Uterus (tissue), 3 donors: ENCODE measurements at regions not wholly inside any gene's neighbourhood (a gene's known extent, or its start where the extent isn't known, plus 50 kb on each side); places are given as distances from the start of the nearest gene placed in this dataset.

Experiments
- DNase-seq, 2 donors: peaks; one replicate each; pipeline ENCODE4 v3.0.0-alpha.2; 2019 to 2020
- H3K27ac ChIP-seq, 2 donors: fragments of 200-600 bp; sonication (generic); 1 replicate in 1 of 2; 2 replicates in 1 of 2; pipeline ENCODE4 v1.5.1; 2016 to 2018
- H3K27me3 ChIP-seq, 2 donors: fragments of 200-600 bp; sonication (generic); one replicate each; pipeline ENCODE4 v1.5.1; 2018 to 2019; ENCODE audit warnings: control low read depth in 1 of 2
- H3K36me3 ChIP-seq, 2 donors: fragments of 200-600 bp; sonication (generic); one replicate each; pipeline ENCODE4 v1.5.1; 2019; ENCODE audit warnings: control low read depth in 1 of 2
- H3K4me1 ChIP-seq, 2 donors: fragments of 200-600 bp; sonication (generic); one replicate each; pipeline ENCODE4 v1.5.1; 2018 to 2019; ENCODE audit warnings: control low read depth in 1 of 2
- H3K4me3 ChIP-seq, 2 donors: fragments of 200-600 bp; sonication (generic); 1 replicate in 1 of 2; 2 replicates in 1 of 2; pipeline ENCODE4 v1.5.1; 2018 to 2019; ENCODE audit warnings: mild to moderate bottlenecking in 1 of 2
- H3K9me3 ChIP-seq, 2 donors: fragments of 200-600 bp; sonication (generic); one replicate each; pipeline ENCODE4 v1.5.1; 2019; ENCODE audit warnings: control low read depth in 1 of 2
- CTCF ChIP-seq, 4 experiments: fragments of 200-600 bp in 2 of 4; fragments of 450-650 bp in 2 of 4; sonication (generic) in 2 of 4; IDR thresholded peaks; one replicate each; pipeline ENCODE4 v1.5.1; 2016 to 2019; ENCODE audit warnings: antibody characterized with exemption in 4 of 4, mild to moderate bottlenecking in 2 of 4, moderate library complexity in 1 of 4
- POLR2A ChIP-seq, 2 donors: fragments of 450-650 bp; IDR thresholded peaks; one replicate each; pipeline ENCODE4 v1.6.1; 2016; ENCODE audit warnings: antibody characterized with exemption in 2 of 2, mild to moderate bottlenecking in 1 of 2, moderate library complexity in 1 of 2
- intact Hi-C: fragments of 100-400 bp; cut with DNase I; formaldehyde crosslinking; loops from one replicate; pipeline ENCODE4 v1.15.1; 2023; ENCODE audit warnings: low total_unique reads
- donor health status: DM: yes; HTN: yes; CAD: no.

DNA sequence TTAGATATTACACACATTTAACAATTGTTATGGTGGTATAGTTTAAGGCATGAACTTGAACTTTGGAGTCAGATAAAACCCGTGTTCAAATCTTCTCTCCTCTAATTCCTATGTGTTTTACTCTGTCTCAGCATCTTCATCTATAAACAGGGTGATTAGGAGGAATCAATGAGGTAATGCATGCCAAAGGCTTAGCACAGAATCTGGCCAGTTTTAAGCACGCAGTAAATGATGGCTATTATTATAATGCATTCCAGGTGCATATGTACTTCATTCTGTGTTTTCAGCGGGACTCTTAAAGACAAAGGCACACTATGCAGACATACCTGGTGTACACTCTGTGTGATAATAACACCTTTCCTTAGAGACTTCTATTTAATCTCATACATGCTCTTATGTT, 88.0 kb upstream of the FRY start:
- H3K27me3 ChIP-seq: no peaks in the 10 kb centered on the region
- intact Hi-C loops: no loop called here
- H3K36me3 ChIP-seq: no peaks in the 10 kb centered on the region
- no peak overlapping the region for H3K4me3 ChIP-seq
- H3K9me3 ChIP-seq: no peaks in the 10 kb centered on the region
- no peak for DNase-seq
- no peaks in the 10 kb centered on the region for H3K4me1 ChIP-seq
- TF ChIP-seq CTCF (IDR thresholded peaks at IDR 0.05) (no peak), POLR2A (IDR thresholded peaks at IDR 0.05) (no peak)
- H3K27ac ChIP-seq: no peak overlapping the region

- Histone ChIP-seq H3K4me3 (no peak overlapping the region), H3K27me3 (no peaks in the 10 kb centered on the region), H3K4me1 (no peaks in the 10 kb centered on the region), H3K27ac (no peak overlapping the region), H3K9me3 (no peaks in the 10 kb centered on the region), H3K36me3 (no peaks in the 10 kb centered on the region)
- no peak for TF ChIP-seq CTCF (IDR thresholded peaks at IDR 0.05)
- no peak for TF ChIP-seq POLR2A (IDR thresholded peaks at IDR 0.05)
- DNase-seq: no peak
- intact Hi-C loops: no loop called here
Measured at GRCh38 chr13:31944262-31945160, 87.1 kb upstream of the FRY start.

DNA sequence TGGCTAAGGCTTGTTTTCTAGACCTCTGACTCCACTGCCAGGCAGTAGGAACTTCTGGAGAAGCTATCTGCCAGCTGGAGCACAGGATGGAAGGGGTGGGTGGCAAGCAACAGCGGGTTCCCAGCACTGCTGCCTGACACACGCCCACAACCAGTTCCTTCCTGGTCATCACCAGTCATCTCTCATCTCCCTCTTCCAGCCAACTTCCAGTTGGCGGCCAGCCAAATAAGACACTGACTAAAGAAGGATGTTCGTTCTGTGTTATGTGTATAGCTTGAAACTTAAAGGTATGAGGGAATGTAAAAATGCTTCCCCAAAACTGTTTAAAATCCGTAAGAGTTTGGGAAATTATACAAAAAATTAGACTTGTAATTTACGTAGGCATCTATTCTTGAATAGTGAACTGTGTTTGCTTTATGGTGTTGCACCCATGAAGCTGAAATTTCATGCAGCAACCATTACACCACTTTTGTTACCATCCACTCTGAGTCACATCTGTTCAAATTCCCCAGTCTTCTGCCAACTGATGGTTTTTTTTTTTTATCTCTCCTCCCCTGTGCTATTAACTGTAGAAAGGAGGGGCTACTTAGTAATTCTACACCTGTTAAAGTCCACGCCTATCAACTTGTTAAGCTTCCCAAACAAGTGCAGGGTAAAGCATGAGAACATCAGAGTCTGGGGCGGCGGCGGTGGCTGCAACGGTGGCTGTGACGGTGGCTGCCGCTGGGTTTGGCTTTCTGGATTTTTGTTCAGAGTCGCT, 86.2 kb upstream of the FRY start:
- no peaks in the 10 kb centered on the region for H3K27me3 ChIP-seq
- no peaks in the 10 kb centered on the region for H3K36me3 ChIP-seq
- no peaks in the 10 kb centered on the region for H3K4me1 ChIP-seq
- no peak overlapping the region for H3K27ac ChIP-seq
- H3K4me3 ChIP-seq: no peak overlapping the region
- intact Hi-C loops: no loop called here
- TF ChIP-seq POLR2A (IDR thresholded peaks at IDR 0.05) (no peak), CTCF (IDR thresholded peaks at IDR 0.05) (no peak)
- H3K9me3 ChIP-seq: no peaks in the 10 kb centered on the region
- DNase-seq: peak; percentile 30 to 44

- Histone ChIP-seq H3K9me3 (no peaks in the 10 kb centered on the region), H3K27me3 (no peaks in the 10 kb centered on the region), H3K36me3 (no peaks in the 10 kb centered on the region), H3K27ac (no peak overlapping the region), H3K4me3 (no peak overlapping the region), H3K4me1 (no peaks in the 10 kb centered on the region)
- TF ChIP-seq POLR2A (IDR thresholded peaks at IDR 0.05): no peak
- TF ChIP-seq CTCF (IDR thresholded peaks at IDR 0.05): no peak
- no peak for DNase-seq
- intact Hi-C loops: no loop called here
Measured at GRCh38 chr13:31946091-31946770, 85.3 kb upstream of the FRY start.
